K562 (cell line): ENCODE measurements at regions not wholly inside any gene's neighbourhood (a gene's known extent, or its start where the extent isn't known, plus 50 kb on each side); places are given as distances from the start of the nearest gene placed in this dataset.

ENCODE experiments used
- ATAC-seq: fragments of 200-7000 bp; cut with Tn5 transposase; 3 replicates; pipeline ENCODE4 v1.9.1; 2020; ENCODE audit warnings: moderate library complexity
- BruUV-seq: library from RNA; stranded (reverse); fragments of 400-500 nt; replicated peaks from 2 replicates; lab custom pipeline; 2021; lab: Mats Ljungman, UMichigan
- CTCF ChIA-PET: fragments of 300-600 bp; formaldehyde crosslinking; extraction: SDS; loops from one replicate; lab custom pipeline; 2021; ENCODE audit warnings: low intra/inter-chr PET ratio; lab: Yijun Ruan, JAX
- POLR2A ChIA-PET: fragments of 300-600, 350-650 bp; sonication (Branson Sonifier 250); formaldehyde crosslinking; extraction: SDS; loops from one replicate; lab custom pipeline; 2021; ENCODE audit warnings: antibody characterized with exemption, inconsistent platforms; lab: Yijun Ruan, JAX
- DNase-seq, 4 experiments: peaks; one replicate each; pipeline versions ENCODE4 v3.0.0 to v3.0.0-alpha.2; 2011 to 2018; ENCODE audit warnings: low spot score in 3 of 4, mixed read lengths in 3 of 4; ENCODE audit errors: extremely low read depth in 1 of 4
- FAIRE-seq: peaks from 2 replicates; lab custom pipeline; 2011; peaks lifted over from hg19 to GRCh38; lab: Jason Lieb, UNC
- H2AFZ ChIP-seq: 2 replicates; pipeline ENCODE4 v1.6.0; 2011; ENCODE audit warnings: low read depth, low read length, control low read depth, inconsistent platforms
- H3K27ac ChIP-seq: fragments of 200-600 bp; 3 replicates; pipeline ENCODE4 v1.8.0; 2011; ENCODE audit warnings: low read depth, mild to moderate bottlenecking, control low read depth, inconsistent platforms, low read length, moderate library complexity, mixed read lengths; ENCODE audit errors: extremely low read depth
- H3K27me3 ChIP-seq, 2 experiments: fragments of 300-600 bp in 1 of 2; 2 replicates in 1 of 2; 3 replicates in 1 of 2; pipeline versions ENCODE4 v1.6.0 to v1.8.0; 2011; ENCODE audit warnings: inconsistent platforms in 2 of 2, low read length in 2 of 2, mild to moderate bottlenecking in 1 of 2, mixed read lengths in 1 of 2, moderate library complexity in 1 of 2; ENCODE audit not compliant: control insufficient read depth in 2 of 2, insufficient read depth in 2 of 2
- H3K36me3 ChIP-seq: fragments of 300-600 bp; 3 replicates; pipeline ENCODE4 v1.8.0; 2011; ENCODE audit warnings: mild to moderate bottlenecking, low read length, inconsistent platforms; ENCODE audit not compliant: control insufficient read depth, insufficient read depth
- H3K4me1 ChIP-seq, 2 experiments: fragments of 200-600 bp in 1 of 2; replicated peaks in 1 of 2; 2 replicates in 1 of 2; 3 replicates in 1 of 2; pipeline versions ENCODE4 v1.5.1 to v1.8.0; 2011; ENCODE audit warnings: inconsistent platforms in 2 of 2, low read length in 2 of 2, mild to moderate bottlenecking in 1 of 2, mixed read lengths in 1 of 2, moderate library complexity in 1 of 2; ENCODE audit not compliant: control insufficient read depth in 2 of 2, insufficient read depth in 2 of 2
- H3K4me2 ChIP-seq: 2 replicates; pipeline ENCODE4 v1.6.1; 2011; ENCODE audit warnings: low read length, control low read depth, inconsistent platforms, mixed read lengths; ENCODE audit not compliant: insufficient read depth
- H3K4me3 ChIP-seq: fragments of 200-600 bp; sonication (generic), shearing (Covaris generic); 2 replicates; pipeline ENCODE4 v1.5.1; 2016; ENCODE audit warnings: control low read depth, inconsistent platforms
- H3K79me2 ChIP-seq: fragments of 200-600 bp; 3 replicates; pipeline ENCODE4 v1.8.0; 2011; ENCODE audit warnings: low read length, inconsistent platforms; ENCODE audit not compliant: control insufficient read depth, insufficient read depth
- H3K9ac ChIP-seq, 2 experiments: 2 replicates each; pipeline versions ENCODE4 v1.6.0 to v1.6.1; 2011; ENCODE audit warnings: low read depth in 2 of 2, low read length in 2 of 2, control low read depth in 1 of 2, inconsistent platforms in 1 of 2, mild to moderate bottlenecking in 1 of 2, mixed read lengths in 1 of 2; ENCODE audit not compliant: insufficient read depth in 1 of 2
- H3K9me1 ChIP-seq: one replicate; pipeline ENCODE4 v1.6.0; 2011; ENCODE audit warnings: inconsistent platforms, mild to moderate bottlenecking, low read length, moderate library complexity; ENCODE audit not compliant: control insufficient read depth, insufficient read depth
- H3K9me3 ChIP-seq: replicated peaks from 2 replicates; pipeline ENCODE4 v1.5.1; 2011; ENCODE audit warnings: low read depth, low read length, inconsistent platforms; ENCODE audit not compliant: control insufficient read depth, insufficient read depth
- H4K20me1 ChIP-seq: replicated peaks from 2 replicates; pipeline ENCODE4 v1.6.1; 2011; ENCODE audit warnings: low read length, inconsistent platforms, mixed read lengths; ENCODE audit not compliant: control insufficient read depth, insufficient read depth
- ILK ChIP-seq: fragments of 450-650 bp; IDR thresholded peaks from 2 replicates; pipeline ENCODE4 v1.6.1; 2016; ENCODE audit warnings: missing genetic modification characterization, low read depth, mild to moderate bottlenecking, missing compliant biosample characterization, moderate library complexity, borderline replicate concordance
- RAD21 ChIP-seq, 2 experiments: fragments of 250-450 bp in 1 of 2; fragments of 450-650 bp in 1 of 2; sonication (Bioruptor Pico) in 1 of 2; formaldehyde crosslinking in 1 of 2; IDR thresholded peaks in 1 of 2; conservative IDR thresholded peaks in 1 of 2; 2 replicates each; pipeline versions ENCODE4 v1.4.0 to v1.8.0; 2020 to 2022; ENCODE audit warnings: mild to moderate bottlenecking in 2 of 2, moderate library complexity in 1 of 2
- WGBS: fragments of 100-300 bp; shearing (Covaris generic); methylation state at CpG from one replicate; pipeline ENCODE4 v1.1.6; 2016; ENCODE audit warnings: low coverage, mixed read lengths; ENCODE audit not compliant: insufficient coverage; ENCODE audit errors: missing lambda C conversion rate; 5-methylcytosine and 5-hydroxymethylcytosine counted together
- in situ Hi-C: fragments of 300-500 bp; cut with MboI; formaldehyde crosslinking; loops from 4 replicates; pipeline ENCODE4 v1.15.0; 2018; ENCODE audit warnings: inconsistent platforms, mixed read lengths
- intact Hi-C: fragments of 100-400 bp; cut with micrococcal nuclease; formaldehyde crosslinking; loops from 2 replicates; pipeline ENCODE4 v1.14.2; 2022
- TF ChIP-seq, protein P1 (sequence below): fragments of 250-450 bp; sonication (Bioruptor Pico); IDR thresholded peaks from 2 replicates; pipeline ENCODE4 v1.9.0; 2021; ENCODE audit warnings: mild to moderate bottlenecking, inconsistent platforms
- TF ChIP-seq, protein P2 (sequence below), 3 experiments: IDR thresholded peaks in 2 of 3; conservative IDR thresholded peaks in 1 of 3; 2 replicates each; pipeline ENCODE4 v1.5.1; 2011 to 2012; ENCODE audit warnings: low read length in 3 of 3, mild to moderate bottlenecking in 3 of 3, control low read depth in 2 of 3, improper control_type of control experiment in 1 of 3, inconsistent platforms in 1 of 3, low read depth in 1 of 3, mixed read lengths in 1 of 3, moderate library complexity in 1 of 3; ENCODE audit not compliant: insufficient read depth in 2 of 3

GRCh38 chr20:11544029-11544678 lies 373.5 kb upstream of the BTBD3 start:
- peak in 1 of 4 experiments; percentile 18 for DNase-seq
- H3K9me3 ChIP-seq, result no peaks in the 10 kb centered on the region
- no peaks in the 10 kb centered on the region for H4K20me1 ChIP-seq
- H3K27me3 ChIP-seq, result no peaks in the 10 kb centered on the region
- H3K9ac ChIP-seq, result no peak overlapping the region
- no peak for ATAC-seq
- FAIRE-seq, result no peak
- H3K79me2 ChIP-seq, result no peaks in the 10 kb centered on the region
- CTCF ChIA-PET, result no interaction called here
- TF ChIP-seq, protein P1, sequence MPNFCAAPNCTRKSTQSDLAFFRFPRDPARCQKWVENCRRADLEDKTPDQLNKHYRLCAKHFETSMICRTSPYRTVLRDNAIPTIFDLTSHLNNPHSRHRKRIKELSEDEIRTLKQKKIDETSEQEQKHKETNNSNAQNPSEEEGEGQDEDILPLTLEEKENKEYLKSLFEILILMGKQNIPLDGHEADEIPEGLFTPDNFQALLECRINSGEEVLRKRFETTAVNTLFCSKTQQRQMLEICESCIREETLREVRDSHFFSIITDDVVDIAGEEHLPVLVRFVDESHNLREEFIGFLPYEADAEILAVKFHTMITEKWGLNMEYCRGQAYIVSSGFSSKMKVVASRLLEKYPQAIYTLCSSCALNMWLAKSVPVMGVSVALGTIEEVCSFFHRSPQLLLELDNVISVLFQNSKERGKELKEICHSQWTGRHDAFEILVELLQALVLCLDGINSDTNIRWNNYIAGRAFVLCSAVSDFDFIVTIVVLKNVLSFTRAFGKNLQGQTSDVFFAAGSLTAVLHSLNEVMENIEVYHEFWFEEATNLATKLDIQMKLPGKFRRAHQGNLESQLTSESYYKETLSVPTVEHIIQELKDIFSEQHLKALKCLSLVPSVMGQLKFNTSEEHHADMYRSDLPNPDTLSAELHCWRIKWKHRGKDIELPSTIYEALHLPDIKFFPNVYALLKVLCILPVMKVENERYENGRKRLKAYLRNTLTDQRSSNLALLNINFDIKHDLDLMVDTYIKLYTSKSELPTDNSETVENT (CRISPR knock-in tag), result no peak
- TF ChIP-seq ILK (no peak), RAD21 (CRISPR knock-in tag; conservative IDR thresholded peaks at IDR 0.05 in 1 of 2, IDR thresholded peaks at IDR 0.05 in 1 of 2) (peak; percentile 49 to 61)
- TF ChIP-seq, protein P2, sequence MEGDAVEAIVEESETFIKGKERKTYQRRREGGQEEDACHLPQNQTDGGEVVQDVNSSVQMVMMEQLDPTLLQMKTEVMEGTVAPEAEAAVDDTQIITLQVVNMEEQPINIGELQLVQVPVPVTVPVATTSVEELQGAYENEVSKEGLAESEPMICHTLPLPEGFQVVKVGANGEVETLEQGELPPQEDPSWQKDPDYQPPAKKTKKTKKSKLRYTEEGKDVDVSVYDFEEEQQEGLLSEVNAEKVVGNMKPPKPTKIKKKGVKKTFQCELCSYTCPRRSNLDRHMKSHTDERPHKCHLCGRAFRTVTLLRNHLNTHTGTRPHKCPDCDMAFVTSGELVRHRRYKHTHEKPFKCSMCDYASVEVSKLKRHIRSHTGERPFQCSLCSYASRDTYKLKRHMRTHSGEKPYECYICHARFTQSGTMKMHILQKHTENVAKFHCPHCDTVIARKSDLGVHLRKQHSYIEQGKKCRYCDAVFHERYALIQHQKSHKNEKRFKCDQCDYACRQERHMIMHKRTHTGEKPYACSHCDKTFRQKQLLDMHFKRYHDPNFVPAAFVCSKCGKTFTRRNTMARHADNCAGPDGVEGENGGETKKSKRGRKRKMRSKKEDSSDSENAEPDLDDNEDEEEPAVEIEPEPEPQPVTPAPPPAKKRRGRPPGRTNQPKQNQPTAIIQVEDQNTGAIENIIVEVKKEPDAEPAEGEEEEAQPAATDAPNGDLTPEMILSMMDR (IDR thresholded peaks at IDR 0.05 in 2 of 3, conservative IDR thresholded peaks at IDR 0.05 in 1 of 3; ENCODE audit: insufficient read depth in 2 of 3, low read depth in 1 of 3, low read length in 3 of 3), result peak in 1 of 3 experiments; percentile 31; a peak in 1 of 6 replicates
- intact Hi-C loops (loop anchor here (5.0 kb wide), 2 partner anchors 1227 to 1927 kb away; no protein-coding TSS in a partner anchor), in situ Hi-C loops (no loop called here)
- H2AFZ ChIP-seq, result no peak overlapping the region
- no peak overlapping the region for H3K27ac ChIP-seq
- no peaks in the 10 kb centered on the region for H3K9me1 ChIP-seq
- no TSS peak for BruUV-seq
- no peaks in the 10 kb centered on the region for H3K4me1 ChIP-seq
- 0% methylated on average over 9 of the region's 10 CpGs for WGBS
- POLR2A ChIA-PET, result interaction anchor here (0.6 kb wide), 1 partner anchor 84 kb away, joined by 3 read pairs; no protein-coding TSS in a partner anchor
- no peak overlapping the region for H3K4me3 ChIP-seq
- H3K4me2 ChIP-seq, result no peak overlapping the region
- no peaks in the 10 kb centered on the region for H3K36me3 ChIP-seq
